Natural killer cell treated with Interleukin-12 subunit alpha and Interleukin-12 subunit beta and Interleukin-15 and Interleukin-18, amount 100 ng/mL, for 72 hours (primary cell): ENCODE measurements at regions not wholly inside any gene's neighbourhood (a gene's known extent, or its start where the extent isn't known, plus 50 kb on each side); places are given as distances from the start of the nearest gene placed in this dataset.
A peak's percentile ranks its signal among the peaks of the same experiment; 100 is the strongest.

Source experiments
- ATAC-seq, 2 donors: fragments of 150-1000 bp; cut with Tn5 transposase in 1 of 2; sonication (Bioruptor Pico), chemical (Tn5 transposase) in 1 of 2; 2 replicates each; pipeline ENCODE4 v1.10.0; 2021
- DNase-seq: peaks from one replicate; pipeline ENCODE4 v3.0.0; 2022; ENCODE audit warnings: low spot score
- H3K27ac Mint-ChIP-seq, 2 donors: 1 replicate in 1 of 2; 2 replicates in 1 of 2; pipeline ENCODE4 v1.8.0; 2022; ENCODE audit warnings: mixed read lengths in 2 of 2, mild to moderate bottlenecking in 1 of 2, moderate library complexity in 1 of 2
- H3K27me3 Mint-ChIP-seq, 2 donors: 1 replicate in 1 of 2; 2 replicates in 1 of 2; pipeline ENCODE4 v1.8.0; 2022; ENCODE audit warnings: mixed read lengths in 2 of 2
- H3K36me3 Mint-ChIP-seq: one replicate; pipeline ENCODE4 v1.8.0; 2022; ENCODE audit warnings: mixed read lengths
- H3K4me1 Mint-ChIP-seq, 2 donors: 1 replicate in 1 of 2; 2 replicates in 1 of 2; pipeline ENCODE4 v1.8.0; 2022; ENCODE audit warnings: low read depth in 2 of 2, mixed read lengths in 2 of 2, mild to moderate bottlenecking in 1 of 2
- H3K4me3 Mint-ChIP-seq: one replicate; pipeline ENCODE4 v1.8.0; 2022; ENCODE audit warnings: mixed read lengths
- H3K9me3 Mint-ChIP-seq: 2 replicates; pipeline ENCODE4 v1.8.0; 2022; ENCODE audit warnings: mixed read lengths

DNA sequence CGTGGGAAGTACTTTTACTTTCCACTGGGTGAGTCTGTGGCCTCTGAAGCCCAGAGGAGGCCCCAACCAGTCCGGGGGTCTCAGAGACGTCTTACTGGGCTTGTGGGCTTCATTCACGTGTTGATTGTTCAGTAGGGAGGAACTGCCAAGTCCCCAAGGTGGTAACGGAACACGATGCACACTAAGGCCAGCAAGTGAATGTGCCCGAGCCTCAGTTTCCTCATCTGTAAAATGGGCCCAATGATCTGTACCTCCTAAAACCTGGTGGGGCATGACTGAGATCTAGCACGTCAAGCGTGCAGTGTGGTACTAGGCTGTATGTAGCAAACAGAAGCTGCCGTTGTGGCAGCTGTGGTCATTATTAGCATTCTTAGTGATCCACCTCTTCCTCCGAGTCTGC, 499.1 kb downstream of the MN1 start:
- no peak for DNase-seq
- Mint-ChIP-seq H3K27me3 (peaks cover 14 to 23% of the 10 kb centered on the region in 2 donors), H3K36me3 (no peaks in the 10 kb centered on the region), H3K27ac (no peak overlapping the region), H3K9me3 (no peaks in the 10 kb centered on the region), H3K4me3 (no peak overlapping the region), H3K4me1 (peaks cover 0 to 4% of the 10 kb centered on the region in 2 donors)
- ATAC-seq = no peak

DNA sequence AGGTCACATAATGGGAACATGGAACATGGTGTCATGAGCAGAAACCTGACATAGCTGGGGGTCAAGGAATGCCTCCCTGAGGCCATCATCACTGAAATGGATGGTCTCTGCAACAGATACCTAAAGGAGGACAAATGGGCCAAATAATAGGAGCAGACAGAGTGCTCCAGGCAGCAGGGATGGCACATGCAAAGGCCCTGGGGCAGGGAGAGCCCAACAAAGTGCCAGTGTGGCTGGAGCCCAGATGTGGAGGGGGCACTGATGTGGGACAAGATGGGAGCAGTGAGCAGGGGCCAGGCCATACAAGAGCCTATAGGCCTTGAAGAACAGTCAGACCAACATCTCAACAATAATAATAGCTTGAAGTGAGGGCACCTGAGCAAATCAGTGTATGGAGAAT, 497.8 kb downstream of the MN1 start:
- Mint-ChIP-seq H3K4me1 (peaks cover 0 to 3% of the 10 kb centered on the region in 2 donors), H3K36me3 (no peaks in the 10 kb centered on the region), H3K27me3 (peaks cover 6 to 11% of the 10 kb centered on the region in 2 donors), H3K9me3 (no peaks in the 10 kb centered on the region), H3K27ac (no peak overlapping the region), H3K4me3 (no peak overlapping the region)
- no peak for DNase-seq
- ATAC-seq = no peak

DNA sequence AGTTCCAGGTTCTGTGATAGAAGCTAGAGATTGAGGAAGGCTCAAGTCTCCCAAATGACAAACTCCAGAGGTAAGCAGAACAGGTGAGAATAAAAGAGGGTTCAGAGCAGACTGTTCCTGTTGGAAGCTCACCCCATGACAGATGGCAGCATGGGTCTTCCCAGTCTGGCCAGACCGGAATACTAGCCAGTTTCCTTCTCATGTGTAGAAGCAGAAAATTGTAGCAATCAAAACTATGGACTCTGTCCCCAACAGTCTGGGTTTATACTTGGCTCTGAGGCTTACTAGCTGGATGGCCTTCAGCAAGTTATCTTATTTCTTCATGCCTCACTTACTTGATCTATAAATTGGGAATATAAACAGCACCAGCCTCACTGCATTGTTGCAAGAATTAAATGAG, 494.8 kb downstream of the MN1 start:
- Mint-ChIP-seq H3K9me3 (no peaks in the 10 kb centered on the region), H3K4me3 (no peak overlapping the region), H3K4me1 (no peaks in the 10 kb centered on the region), H3K27me3 (peaks cover 3 to 5% of the 10 kb centered on the region in 2 donors), H3K27ac (no peak overlapping the region), H3K36me3 (no peaks in the 10 kb centered on the region)
- ATAC-seq (no peak), DNase-seq (no peak)

DNA sequence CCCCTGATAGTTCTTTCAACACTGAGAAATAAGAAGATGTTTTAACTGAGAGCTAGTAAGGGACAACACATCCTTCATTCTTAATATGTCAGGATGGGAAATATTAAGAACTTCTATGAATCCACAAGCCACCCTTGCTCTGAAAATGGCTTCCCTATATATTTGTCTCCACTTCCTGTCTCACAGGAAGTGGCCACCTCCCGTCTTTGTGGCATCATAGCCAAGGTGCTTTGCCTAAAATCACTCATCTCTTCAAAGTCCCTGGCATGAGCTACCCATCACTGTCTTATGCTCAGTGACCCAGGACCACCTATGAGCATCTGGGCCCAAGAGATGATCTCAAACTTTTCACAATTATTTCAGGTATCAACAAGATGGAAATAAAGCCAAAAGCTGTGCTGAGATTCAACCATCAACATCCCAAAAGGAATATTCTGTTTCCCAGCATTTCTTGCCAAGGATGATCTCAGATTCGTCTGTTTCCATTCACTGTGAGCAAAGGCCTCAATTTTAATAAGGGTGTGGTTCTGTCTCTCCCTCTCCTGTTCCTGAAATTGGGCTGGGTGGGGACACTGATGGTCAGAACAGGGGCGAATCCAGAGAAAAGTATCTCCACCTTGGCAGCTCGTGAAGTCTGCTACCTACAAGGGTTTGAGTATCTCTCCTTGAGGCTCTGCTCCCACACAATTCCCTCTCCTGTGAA, 493.9 kb downstream of the MN1 start:
- Mint-ChIP-seq H3K36me3 (no peaks in the 10 kb centered on the region), H3K4me1 (no peaks in the 10 kb centered on the region), H3K4me3 (no peak overlapping the region), H3K9me3 (no peaks in the 10 kb centered on the region), H3K27me3 (peaks cover 3 to 5% of the 10 kb centered on the region in 2 donors), H3K27ac (no peak overlapping the region)
- ATAC-seq = no peak
- DNase-seq = no peak

DNA sequence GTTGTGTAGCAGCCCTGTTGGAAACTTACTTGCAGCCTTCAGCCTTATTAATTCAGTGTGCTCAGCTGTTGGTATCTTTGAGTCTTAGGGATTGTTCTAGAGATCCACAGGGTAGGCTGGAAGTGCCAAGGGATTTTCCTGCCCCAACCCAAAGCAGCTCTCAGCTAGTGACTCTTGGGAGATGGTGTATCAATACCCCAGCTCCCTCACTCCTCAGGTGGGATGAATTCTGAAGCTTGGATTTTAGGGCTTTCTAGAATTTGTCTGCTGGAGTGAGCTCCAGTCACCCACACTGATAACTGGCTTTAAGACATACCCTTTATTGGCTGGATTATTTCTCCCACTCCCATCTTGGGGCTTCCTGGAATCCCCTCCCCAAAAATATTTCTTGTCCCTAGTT, 493.0 kb downstream of the MN1 start:
- no peak overlapping the region for H3K27ac Mint-ChIP-seq

DNA sequence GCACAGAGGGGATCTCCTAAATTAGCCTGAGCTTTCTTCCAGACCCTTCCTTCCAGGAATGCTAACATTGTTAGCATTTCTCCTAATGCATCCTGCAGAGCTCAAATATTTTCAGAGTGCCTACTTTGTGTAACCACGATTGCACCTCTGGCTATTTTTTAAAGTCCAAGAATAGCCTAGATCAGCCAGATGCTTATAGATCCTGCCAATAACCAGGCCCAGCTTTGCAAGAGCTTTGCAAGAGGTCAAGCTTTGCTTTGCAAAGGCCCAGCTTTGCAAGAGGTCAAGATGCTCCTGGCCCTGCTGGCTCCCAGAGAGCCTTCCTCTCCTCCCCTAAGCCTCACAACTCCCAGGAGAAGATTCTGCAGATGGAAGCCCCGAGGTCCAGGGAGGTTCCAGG, 491.9 kb downstream of the MN1 start:
- H3K27me3 Mint-ChIP-seq = peaks cover 0 to under 1% of the 10 kb centered on the region in 2 donors
- no peaks in the 10 kb centered on the region for H3K4me1 Mint-ChIP-seq
- no peaks in the 10 kb centered on the region for H3K9me3 Mint-ChIP-seq
- H3K36me3 Mint-ChIP-seq = no peaks in the 10 kb centered on the region
- H3K4me3 Mint-ChIP-seq = no peak overlapping the region
- ATAC-seq = no peak
- DNase-seq = no peak
- H3K27ac Mint-ChIP-seq = no peak overlapping the region

More for the DNA sequence above, 493.0 kb downstream of the MN1 start:
- DNase-seq (no peak), ATAC-seq (no peak)
- H3K36me3 Mint-ChIP-seq = no peaks in the 10 kb centered on the region
- H3K4me1 Mint-ChIP-seq = no peaks in the 10 kb centered on the region
- H3K4me3 Mint-ChIP-seq = no peak overlapping the region
- no peaks in the 10 kb centered on the region for H3K9me3 Mint-ChIP-seq
- peaks cover 3% of the 10 kb centered on the region in 2 donors for H3K27me3 Mint-ChIP-seq

DNA sequence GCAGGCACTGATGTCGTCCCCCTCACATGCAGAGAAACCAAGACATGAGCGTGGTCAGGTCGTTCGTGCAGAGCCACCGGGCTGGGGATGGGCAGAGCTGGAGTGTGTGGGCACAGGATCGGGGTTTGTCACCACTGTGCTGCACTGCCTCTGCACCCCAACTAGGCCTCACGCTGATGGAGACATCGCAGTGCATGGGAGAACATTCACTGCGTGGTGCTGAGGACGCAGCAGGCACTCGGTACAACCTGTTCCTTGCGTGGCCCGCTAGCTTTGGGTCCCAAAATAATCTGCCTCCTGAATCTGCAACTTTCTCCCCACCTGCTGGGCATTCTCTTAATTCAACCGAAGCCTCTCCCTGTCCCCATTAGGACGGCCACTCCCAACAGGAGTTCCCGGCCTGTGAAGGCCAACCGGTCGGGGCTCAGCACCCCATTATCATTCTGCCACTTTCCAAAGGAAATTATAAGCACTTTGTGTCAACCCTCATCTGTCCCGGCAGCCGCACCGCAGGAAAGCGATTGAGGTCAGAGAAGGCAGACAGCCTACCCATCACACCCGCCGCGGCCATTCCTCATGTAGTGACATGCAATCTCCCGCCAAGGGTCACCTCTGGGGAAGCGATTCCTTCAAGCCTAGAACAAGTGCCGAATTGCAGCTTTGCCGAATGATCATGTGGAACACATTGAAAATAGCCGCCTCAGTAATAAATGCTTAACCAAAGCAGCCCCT, 490.4 kb downstream of the MN1 start:
- DNase-seq (no peak), ATAC-seq (no peak)
- Mint-ChIP-seq H3K4me1 (no peaks in the 10 kb centered on the region), H3K27ac (no peak overlapping the region), H3K4me3 (no peak overlapping the region), H3K27me3 (peaks cover 8 to 9% of the 10 kb centered on the region in 2 donors), H3K36me3 (no peaks in the 10 kb centered on the region), H3K9me3 (no peaks in the 10 kb centered on the region)

DNA sequence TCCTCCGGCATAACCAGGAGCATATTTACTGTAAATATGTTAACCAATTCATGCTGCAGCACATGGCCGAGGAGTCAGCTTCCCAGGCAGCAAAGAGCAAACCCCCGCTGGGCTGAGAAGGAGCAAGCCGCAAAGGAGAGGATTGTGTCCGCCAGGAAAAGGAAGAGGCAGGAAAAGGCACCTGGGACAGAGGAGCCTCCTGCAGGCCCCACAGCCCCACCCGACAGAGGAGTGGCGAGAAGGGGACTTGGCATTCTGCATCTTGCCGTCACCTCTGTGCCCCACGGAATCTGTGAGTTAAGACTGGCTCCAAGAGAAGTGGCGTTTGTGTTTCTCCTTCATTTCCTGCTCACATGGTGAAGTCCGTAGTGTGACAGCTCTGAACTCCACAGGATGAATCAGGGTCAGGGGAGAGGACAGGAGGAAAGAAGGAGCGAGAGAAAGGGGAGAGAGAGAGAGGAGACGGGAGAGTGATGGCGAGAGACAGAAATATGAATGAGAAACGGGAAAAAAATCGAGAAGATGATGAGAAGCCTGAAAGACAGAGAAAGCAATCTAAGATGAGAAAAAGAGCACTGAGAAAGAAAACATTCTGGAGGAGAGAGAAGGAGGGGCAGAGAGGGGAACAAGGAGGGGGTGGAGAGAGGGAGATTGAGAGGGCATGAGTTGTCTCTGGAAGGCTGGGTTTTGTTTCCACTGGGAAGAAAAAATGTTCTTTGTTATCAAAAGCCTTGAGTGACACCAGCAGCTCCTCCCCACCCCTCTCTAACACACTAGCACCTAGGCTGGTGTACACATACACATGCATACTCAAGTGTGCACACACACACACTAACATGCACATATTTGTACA, 489.6 kb downstream of the MN1 start:
- H3K36me3 Mint-ChIP-seq = no peaks in the 10 kb centered on the region
- H3K27me3 Mint-ChIP-seq = peaks cover 15 to 16% of the 10 kb centered on the region in 2 donors
- no peak for DNase-seq
- no peaks in the 10 kb centered on the region for H3K9me3 Mint-ChIP-seq
- no peak overlapping the region for H3K4me3 Mint-ChIP-seq
- H3K4me1 Mint-ChIP-seq = no peaks in the 10 kb centered on the region
- ATAC-seq = no peak
- no peak overlapping the region for H3K27ac Mint-ChIP-seq

DNA sequence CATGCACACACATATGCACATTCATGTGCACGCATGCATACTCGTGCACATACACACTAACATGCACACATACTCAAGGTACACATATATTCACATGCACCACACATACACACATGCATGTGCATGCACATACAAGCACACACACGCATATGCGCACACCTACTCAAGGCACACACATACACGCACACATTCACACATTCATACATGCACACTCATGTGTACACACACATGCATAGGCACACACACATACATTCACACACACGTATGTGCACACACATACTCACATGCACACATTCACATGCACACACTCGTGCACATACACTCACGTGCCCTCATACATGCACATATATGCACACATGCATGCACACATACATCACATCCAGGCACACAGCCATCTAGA, 489.0 kb downstream of the MN1 start:
- ATAC-seq = no peak

DNA sequence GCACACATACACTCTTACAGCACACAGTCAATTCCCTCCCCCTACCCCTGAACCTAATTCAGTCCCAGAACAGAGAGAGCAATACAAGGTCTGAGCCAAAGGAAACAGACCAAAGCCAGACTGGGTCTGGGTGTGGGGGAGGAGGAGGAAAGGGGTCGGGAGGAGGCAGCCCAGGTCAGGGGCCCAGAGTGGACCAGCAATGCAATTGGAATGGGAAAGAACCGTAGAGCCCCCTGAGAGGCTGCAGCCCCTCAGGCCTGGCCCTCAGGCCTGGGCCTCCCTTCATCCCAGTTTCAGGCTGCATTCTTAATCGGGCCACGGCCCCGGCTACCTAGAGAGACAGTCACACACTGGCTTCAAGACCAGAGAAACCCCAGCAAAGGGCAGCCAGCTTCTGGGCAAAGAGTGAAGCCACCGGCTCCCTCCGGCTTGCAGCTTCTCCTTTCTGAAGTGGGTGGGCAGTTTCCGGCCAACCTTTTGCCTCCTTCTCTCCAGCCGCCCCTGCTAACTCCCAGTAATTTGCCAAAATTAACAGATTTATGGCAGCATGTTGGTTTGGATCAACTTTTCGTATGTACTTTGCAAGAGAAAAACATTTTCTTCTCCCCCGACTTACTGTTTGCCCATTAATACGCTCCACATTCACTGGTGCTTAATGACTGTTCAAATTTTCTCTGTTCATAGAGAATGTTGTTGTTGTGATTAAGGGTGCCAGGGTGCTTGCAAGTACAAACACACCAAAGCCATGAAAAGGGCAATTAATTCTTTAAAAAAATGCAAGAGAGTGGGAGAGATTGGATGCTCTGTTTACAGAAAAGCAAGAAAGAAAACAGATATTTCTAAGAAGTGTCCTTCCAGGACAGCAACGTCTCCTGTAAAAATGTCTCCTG, 488.3 kb downstream of the MN1 start:
- ATAC-seq (no peak), DNase-seq (no peak)
- Mint-ChIP-seq H3K27me3 (peaks cover 23 to 27% of the 10 kb centered on the region in 2 donors), H3K4me3 (no peak overlapping the region), H3K4me1 (no peaks in the 10 kb centered on the region), H3K9me3 (no peaks in the 10 kb centered on the region), H3K36me3 (no peaks in the 10 kb centered on the region), H3K27ac (no peak overlapping the region)

More for the DNA sequence above, 489.0 kb downstream of the MN1 start:
- no peaks in the 10 kb centered on the region for H3K36me3 Mint-ChIP-seq
- no peak overlapping the region for H3K4me3 Mint-ChIP-seq
- no peak for DNase-seq
- H3K4me1 Mint-ChIP-seq = no peaks in the 10 kb centered on the region
- peaks cover 17 to 21% of the 10 kb centered on the region in 2 donors for H3K27me3 Mint-ChIP-seq
- H3K9me3 Mint-ChIP-seq = no peaks in the 10 kb centered on the region
- no peak overlapping the region for H3K27ac Mint-ChIP-seq

DNA sequence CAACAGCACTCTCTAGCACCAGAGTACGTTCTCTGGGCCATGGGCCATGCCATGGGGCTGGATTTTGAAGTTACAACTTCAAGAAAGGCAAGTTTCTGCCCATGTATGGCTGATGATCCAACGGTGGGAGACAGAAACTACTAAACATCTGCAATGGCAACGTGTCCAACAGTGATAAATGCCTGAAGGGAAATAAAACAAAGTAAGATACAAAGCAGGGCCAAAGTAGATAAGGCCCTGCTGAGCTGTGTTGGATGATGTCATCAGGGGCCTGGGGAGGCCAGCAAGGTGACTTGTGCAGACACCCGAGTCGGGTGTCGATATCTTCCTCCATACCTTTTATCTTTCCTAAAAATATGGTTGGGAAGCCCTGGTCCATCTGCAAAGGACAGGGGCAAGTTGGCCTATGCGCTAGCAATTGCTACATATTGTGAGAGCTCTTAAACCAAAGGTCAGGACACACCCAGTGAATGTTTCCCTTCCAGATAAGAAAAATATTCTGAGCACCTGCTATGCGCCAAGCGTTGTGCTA, 487.2 kb downstream of the MN1 start:
- DNase-seq = no peak
- H3K4me1 Mint-ChIP-seq = no peaks in the 10 kb centered on the region

DNA sequence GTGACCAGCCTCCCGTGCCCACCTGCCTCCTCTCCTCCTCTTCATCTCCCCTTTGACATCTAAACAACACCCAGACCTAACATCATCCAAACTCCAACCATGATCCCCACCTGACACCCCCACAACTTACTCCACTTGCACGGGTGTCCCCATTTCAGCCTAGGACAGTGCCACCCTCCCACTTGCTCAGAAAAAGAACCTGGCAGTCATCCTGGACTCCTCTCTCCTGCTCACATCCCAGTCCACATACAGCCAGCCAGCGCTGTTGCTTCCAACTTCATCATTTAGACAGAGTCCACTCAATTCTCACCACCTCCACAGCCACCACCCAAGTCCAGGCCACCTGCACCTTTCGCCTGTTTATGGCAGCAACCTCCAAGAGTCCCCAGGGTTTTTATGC, 485.7 kb downstream of the MN1 start:
- H3K4me3 Mint-ChIP-seq = no peak overlapping the region
- H3K9me3 Mint-ChIP-seq = no peaks in the 10 kb centered on the region
- H3K27ac Mint-ChIP-seq = no peak overlapping the region
- H3K36me3 Mint-ChIP-seq = no peaks in the 10 kb centered on the region
- ATAC-seq (peak in 1 of 2 donors; percentile 26), DNase-seq (no peak)
- no peaks in the 10 kb centered on the region for H3K4me1 Mint-ChIP-seq
- peaks cover 35 to 46% of the 10 kb centered on the region in 2 donors for H3K27me3 Mint-ChIP-seq

More for the DNA sequence above, 487.2 kb downstream of the MN1 start:
- no peaks in the 10 kb centered on the region for H3K9me3 Mint-ChIP-seq
- ATAC-seq = no peak
- H3K27ac Mint-ChIP-seq = no peak overlapping the region
- H3K36me3 Mint-ChIP-seq = no peaks in the 10 kb centered on the region
- H3K4me3 Mint-ChIP-seq = no peak overlapping the region
- H3K27me3 Mint-ChIP-seq = peaks cover 29 to 37% of the 10 kb centered on the region in 2 donors

DNA sequence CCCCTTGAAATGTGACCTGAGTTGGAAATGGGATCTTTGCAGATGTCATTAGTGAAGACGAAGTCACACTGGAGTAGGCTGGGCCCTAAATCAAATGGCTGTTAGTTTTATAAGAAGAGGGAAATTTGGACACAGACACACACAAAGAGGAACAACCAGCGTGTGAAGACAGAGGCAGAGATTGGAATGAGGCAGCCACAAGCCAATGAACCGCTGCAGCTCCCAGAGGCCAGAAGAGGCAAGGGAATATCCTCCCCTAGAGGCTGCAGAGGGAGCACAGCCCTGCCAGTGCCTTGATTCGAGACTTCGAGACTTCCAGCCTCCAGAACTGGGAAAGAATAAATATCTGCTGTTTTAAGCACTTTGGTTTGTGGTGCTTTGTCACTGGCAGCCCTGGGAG, 484.5 kb downstream of the MN1 start:
- ATAC-seq = no peak
- no peaks in the 10 kb centered on the region for H3K36me3 Mint-ChIP-seq
- H3K4me1 Mint-ChIP-seq = no peaks in the 10 kb centered on the region
- H3K4me3 Mint-ChIP-seq = no peak overlapping the region
- H3K9me3 Mint-ChIP-seq = no peaks in the 10 kb centered on the region
- no peak overlapping the region for H3K27ac Mint-ChIP-seq
- DNase-seq = no peak
- peaks cover 37 to 50% of the 10 kb centered on the region in 2 donors for H3K27me3 Mint-ChIP-seq
